PC-9 (cell line): ENCODE measurements at regions not wholly inside any gene's neighbourhood (a gene's known extent, or its start where the extent isn't known, plus 50 kb on each side); places are given as distances from the start of the nearest gene placed in this dataset.

Source experiments
- EZH2 ChIP-seq: fragments of 200-600 bp; sonication (generic); IDR thresholded peaks from 2 replicates; pipeline ENCODE4 v1.8.0; 2017; ENCODE audit warnings: antibody characterized with exemption, low read depth
- TF ChIP-seq, protein P1 (sequence below): fragments of 200-600 bp; sonication (generic); conservative IDR thresholded peaks from 2 replicates; pipeline ENCODE4 v1.6.1; 2017; ENCODE audit warnings: mixed run types, antibody characterized with exemption, mild to moderate bottlenecking, moderate library complexity

DNA sequence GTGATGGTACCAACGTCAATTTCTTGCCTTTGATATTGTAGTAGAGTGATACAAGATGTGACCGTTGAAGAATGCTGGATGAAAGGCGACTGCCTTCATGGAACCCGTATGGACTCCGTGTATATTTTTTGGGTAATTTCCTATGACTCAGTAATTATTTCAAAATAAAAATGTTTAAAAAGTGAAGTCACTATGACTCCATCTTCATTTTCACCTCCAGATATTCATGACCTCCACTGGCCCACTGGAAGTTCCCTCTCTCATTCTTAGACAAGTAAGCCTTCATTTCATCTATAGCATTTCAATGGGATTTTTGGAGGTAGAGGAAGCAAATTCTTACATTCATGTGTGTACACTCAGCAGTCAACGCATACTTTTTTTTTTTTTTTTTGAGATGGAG is 111.8 kb upstream of the NUDT7 start:
- TF ChIP-seq, protein P1, sequence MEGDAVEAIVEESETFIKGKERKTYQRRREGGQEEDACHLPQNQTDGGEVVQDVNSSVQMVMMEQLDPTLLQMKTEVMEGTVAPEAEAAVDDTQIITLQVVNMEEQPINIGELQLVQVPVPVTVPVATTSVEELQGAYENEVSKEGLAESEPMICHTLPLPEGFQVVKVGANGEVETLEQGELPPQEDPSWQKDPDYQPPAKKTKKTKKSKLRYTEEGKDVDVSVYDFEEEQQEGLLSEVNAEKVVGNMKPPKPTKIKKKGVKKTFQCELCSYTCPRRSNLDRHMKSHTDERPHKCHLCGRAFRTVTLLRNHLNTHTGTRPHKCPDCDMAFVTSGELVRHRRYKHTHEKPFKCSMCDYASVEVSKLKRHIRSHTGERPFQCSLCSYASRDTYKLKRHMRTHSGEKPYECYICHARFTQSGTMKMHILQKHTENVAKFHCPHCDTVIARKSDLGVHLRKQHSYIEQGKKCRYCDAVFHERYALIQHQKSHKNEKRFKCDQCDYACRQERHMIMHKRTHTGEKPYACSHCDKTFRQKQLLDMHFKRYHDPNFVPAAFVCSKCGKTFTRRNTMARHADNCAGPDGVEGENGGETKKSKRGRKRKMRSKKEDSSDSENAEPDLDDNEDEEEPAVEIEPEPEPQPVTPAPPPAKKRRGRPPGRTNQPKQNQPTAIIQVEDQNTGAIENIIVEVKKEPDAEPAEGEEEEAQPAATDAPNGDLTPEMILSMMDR, result no peak
- TF ChIP-seq EZH2, result no peak
